ENCODE measurements at regions not wholly inside any gene's neighbourhood (a gene's known extent, or its start where the extent isn't known, plus 50 kb on each side); places are given as distances from the start of the nearest gene placed in this dataset.
"Not testable (repeated sequence)": the region's sequence is repeated elsewhere in the genome, so short reads cannot be mapped to it uniquely, and the experiment has no call there.

- not testable (repeated sequence) for DNase-seq
These were observed 150.0 kb downstream of the AVL9 start for GRCh38 chr7:32645255-32645654.

DNA sequence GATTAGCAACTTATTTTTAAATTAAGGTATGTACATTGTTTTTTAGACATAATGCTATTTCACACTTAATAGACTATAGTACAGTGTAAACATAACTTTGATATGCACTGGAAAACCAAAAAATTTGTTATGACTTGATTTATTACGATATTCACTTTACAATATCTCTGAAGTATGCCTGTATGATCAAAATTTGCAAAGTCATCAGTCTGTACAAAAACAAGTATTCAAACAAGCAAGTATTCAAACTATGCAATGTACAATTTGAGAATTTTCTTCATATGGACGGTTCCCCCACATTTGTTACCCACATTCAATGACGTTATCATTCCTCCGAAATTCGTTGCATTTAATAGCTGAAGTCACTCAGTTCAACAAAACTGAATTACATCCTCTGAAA is 147.9 kb downstream of the AVL9 start:
- no peak for DNase-seq

DNA sequence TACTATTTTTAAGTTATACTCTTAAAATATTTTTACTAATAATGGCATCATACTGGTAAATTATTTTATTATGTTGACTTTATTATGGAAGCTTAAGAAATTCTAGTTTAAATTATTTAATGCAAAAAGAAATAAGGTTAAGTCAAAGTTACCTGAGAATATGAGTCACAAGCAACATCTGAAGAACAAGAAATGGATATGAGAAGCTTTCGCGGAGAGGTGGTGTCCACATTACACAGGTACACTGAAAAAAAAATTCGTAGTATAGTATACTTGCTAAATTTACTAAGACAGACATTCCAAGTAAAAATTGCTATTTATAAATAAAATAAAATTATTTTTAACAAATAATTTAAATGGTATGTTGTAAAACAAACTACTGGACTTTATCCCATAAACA is 143.8 kb downstream of the AVL9 start:
- DNase-seq, result no peak

GRCh38 chr7:32638479-32639121 is 143.3 kb downstream of the AVL9 start:
- DNase-seq, result not testable (repeated sequence)

Data from SW 1271 (cell line).